Mesothelial cell of epicardium (in vitro differentiated cells): ENCODE measurements at regions not wholly inside any gene's neighbourhood (a gene's known extent, or its start where the extent isn't known, plus 50 kb on each side); places are given as distances from the start of the nearest gene placed in this dataset.

Experiments
- DNase-seq, 2 experiments: peaks; one replicate each; pipeline ENCODE4 v3.0.0; 2021; ENCODE audit warnings: low spot score in 2 of 2; ENCODE audit not compliant: unreplicated experiment in 2 of 2
- H3K27ac Mint-ChIP-seq: 2 replicates; pipeline ENCODE4 v1.8.0; 2021; ENCODE audit warnings: mixed read lengths
- H3K27me3 Mint-ChIP-seq: 2 replicates; pipeline ENCODE4 v1.8.0; 2021; ENCODE audit warnings: low read depth, mixed read lengths
- H3K36me3 Mint-ChIP-seq: 2 replicates; pipeline ENCODE4 v1.8.0; 2021; ENCODE audit warnings: mixed read lengths
- H3K4me1 Mint-ChIP-seq: 2 replicates; pipeline ENCODE4 v1.8.0; 2021; ENCODE audit warnings: mixed read lengths
- H3K4me3 Mint-ChIP-seq: 2 replicates; pipeline ENCODE4 v1.8.0; 2021; ENCODE audit warnings: mild to moderate bottlenecking, moderate library complexity, mixed read lengths
- H3K9me3 Mint-ChIP-seq: 2 replicates; pipeline ENCODE4 v1.8.0; 2021; ENCODE audit warnings: mixed read lengths
- CTCF ChIP-seq: fragments of 200-600 bp; sonication (generic); IDR thresholded peaks from one replicate; pipeline ENCODE4 v1.5.0; 2021; ENCODE audit warnings: antibody characterized with exemption; ENCODE audit not compliant: unreplicated experiment

DNA sequence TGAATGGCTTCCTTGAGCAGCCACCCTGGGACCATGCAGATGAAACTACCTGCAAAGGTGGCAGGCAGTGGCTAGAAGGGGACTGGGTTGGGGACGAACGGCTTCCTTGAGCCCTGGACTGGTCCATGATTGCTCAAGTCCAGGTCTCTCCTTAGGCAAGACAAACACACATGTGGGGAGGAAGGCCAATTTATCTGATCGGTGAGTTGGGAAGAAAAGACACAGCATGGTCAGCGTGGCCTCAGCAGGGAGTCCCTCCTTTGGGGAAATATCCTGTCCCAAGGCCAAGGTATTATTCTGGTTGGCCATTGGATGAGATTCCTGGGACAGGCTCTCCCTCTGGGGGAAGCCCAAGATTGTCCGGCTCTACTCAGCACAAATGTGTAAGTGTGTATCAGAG lies 116.3 kb upstream of the ERG start:
- no peaks in the 10 kb centered on the region for H3K9me3 Mint-ChIP-seq
- no peak for DNase-seq
- no peaks in the 10 kb centered on the region for H3K4me1 Mint-ChIP-seq
- TF ChIP-seq CTCF: no peak
- no peak overlapping the region for H3K27ac Mint-ChIP-seq
- H3K36me3 Mint-ChIP-seq: no peaks in the 10 kb centered on the region
- peaks cover 38% of the 10 kb centered on the region for H3K27me3 Mint-ChIP-seq
- H3K4me3 Mint-ChIP-seq: no peak overlapping the region

GRCh38 chr21:38619480-38619879 lies 121.2 kb upstream of the ERG start:
- H3K9me3 Mint-ChIP-seq: no peaks in the 10 kb centered on the region
- no peak for TF ChIP-seq CTCF
- no peak overlapping the region for H3K27ac Mint-ChIP-seq
- H3K4me3 Mint-ChIP-seq: no peak overlapping the region
- H3K4me1 Mint-ChIP-seq: peaks cover 3% of the 10 kb centered on the region
- DNase-seq: no peak
- no peaks in the 10 kb centered on the region for H3K36me3 Mint-ChIP-seq
- peaks cover 16% of the 10 kb centered on the region for H3K27me3 Mint-ChIP-seq

DNA sequence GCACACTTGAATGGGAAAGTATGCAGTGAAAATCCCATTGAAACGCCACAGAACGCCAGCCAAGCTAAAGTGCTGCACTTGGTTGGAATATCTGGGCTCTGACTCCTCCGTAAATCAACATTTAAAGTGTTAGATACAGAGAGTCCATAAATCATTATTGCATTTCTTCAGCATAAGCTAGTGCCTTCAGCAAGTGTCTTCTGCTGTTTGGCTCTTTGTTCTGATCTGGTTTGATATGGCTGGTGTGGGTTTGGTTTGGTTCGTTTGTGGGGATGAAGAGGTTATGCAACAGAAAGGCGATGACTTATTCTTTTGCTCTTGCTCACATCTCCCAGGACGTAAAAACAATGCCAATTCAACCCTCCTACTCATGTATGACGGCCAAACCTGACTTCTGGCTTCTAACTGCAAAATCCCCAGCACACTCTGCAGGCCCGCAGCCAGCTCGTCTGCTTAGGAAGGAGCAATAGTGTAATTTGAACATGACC lies 121.8 kb upstream of the ERG start:
- DNase-seq: no peak
- Mint-ChIP-seq H3K27ac (no peak overlapping the region), H3K4me1 (peaks cover 3% of the 10 kb centered on the region), H3K36me3 (no peaks in the 10 kb centered on the region), H3K9me3 (no peaks in the 10 kb centered on the region), H3K4me3 (no peak overlapping the region), H3K27me3 (peaks cover 13% of the 10 kb centered on the region)
- TF ChIP-seq CTCF: no peak

- DNase-seq: no peak
- Mint-ChIP-seq H3K9me3 (no peaks in the 10 kb centered on the region), H3K27me3 (peaks cover 7% of the 10 kb centered on the region), H3K4me1 (peaks cover 3% of the 10 kb centered on the region), H3K4me3 (no peak overlapping the region), H3K27ac (no peak overlapping the region), H3K36me3 (no peaks in the 10 kb centered on the region)
- TF ChIP-seq CTCF: no peak
These were observed 122.9 kb upstream of the ERG start for GRCh38 chr21:38621132-38621531.

DNA sequence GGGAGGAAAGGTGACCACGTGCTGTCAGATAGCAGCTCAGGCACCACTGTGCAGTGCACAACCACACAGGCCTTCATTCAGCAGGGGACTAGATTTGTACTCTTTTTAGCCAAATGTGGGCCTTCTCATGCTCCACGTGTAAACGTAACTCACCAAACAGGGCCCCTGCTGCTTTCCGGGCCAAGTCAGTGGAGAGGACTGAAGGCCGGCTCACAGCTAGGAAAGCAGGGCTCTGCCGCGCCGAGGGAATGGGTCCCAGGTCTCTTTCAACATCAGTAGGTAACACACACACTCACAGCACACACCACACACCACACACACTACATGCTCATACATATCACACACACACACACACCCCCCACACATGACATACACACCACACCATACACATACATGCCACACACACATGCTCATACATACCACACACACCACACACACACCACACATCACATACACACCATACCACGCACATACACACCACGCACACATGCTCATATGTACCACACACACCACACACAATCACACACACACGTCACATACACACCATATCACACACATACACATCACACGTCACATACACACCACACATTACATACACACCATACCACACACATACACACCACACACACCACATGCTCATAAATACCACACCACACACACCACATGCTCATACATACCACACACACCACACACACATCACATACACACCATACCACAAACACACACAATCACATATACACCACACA lies 124.0 kb upstream of the ERG start:
- Mint-ChIP-seq H3K27ac (no peak overlapping the region), H3K9me3 (no peaks in the 10 kb centered on the region), H3K4me3 (no peak overlapping the region), H3K36me3 (no peaks in the 10 kb centered on the region), H3K4me1 (peaks cover 3% of the 10 kb centered on the region), H3K27me3 (peaks cover 6% of the 10 kb centered on the region)
- no peak for TF ChIP-seq CTCF
- no peak for DNase-seq

GRCh38 chr21:38622827-38623209 lies 124.5 kb upstream of the ERG start:
- peaks cover 3% of the 10 kb centered on the region for H3K4me1 Mint-ChIP-seq
- DNase-seq: no peak
- H3K36me3 Mint-ChIP-seq: no peaks in the 10 kb centered on the region
- no peak overlapping the region for H3K27ac Mint-ChIP-seq
- no peak for TF ChIP-seq CTCF
- no peak overlapping the region for H3K4me3 Mint-ChIP-seq
- H3K27me3 Mint-ChIP-seq: peaks cover 6% of the 10 kb centered on the region
- H3K9me3 Mint-ChIP-seq: no peaks in the 10 kb centered on the region
